Neural cell (in vitro differentiated cells): ENCODE measurements at regions not wholly inside any gene's neighbourhood (a gene's known extent, or its start where the extent isn't known, plus 50 kb on each side); places are given as distances from the start of the nearest gene placed in this dataset.

Experiments used
- H2AFZ ChIP-seq: fragments of 200-600, 300-800 bp; sonication (generic), shearing (Covaris generic); 2 replicates; pipeline ENCODE4 v1.6.0; 2014; ENCODE audit warnings: low read depth, mild to moderate bottlenecking, antibody characterized with exemption, low read length, moderate library complexity
- H3F3A ChIP-seq: fragments of 200-600 bp; shearing (Covaris generic); 2 replicates; pipeline ENCODE4 v1.6.1; 2016; ENCODE audit warnings: mild to moderate bottlenecking, moderate library complexity, mixed read lengths, antibody characterized with exemption, low read length; ENCODE audit not compliant: insufficient read depth, poor library complexity, severe bottlenecking
- H3K27ac ChIP-seq: fragments of 200-600, 300-800 bp; sonication (generic), shearing (Covaris generic); 2 replicates; pipeline ENCODE4 v1.5.1; 2014; ENCODE audit warnings: mild to moderate bottlenecking, low read length, moderate library complexity
- H3K27me3 ChIP-seq: fragments of 300-800, 200-600 bp; sonication (generic), shearing (Covaris generic); 2 replicates; pipeline ENCODE4 v1.6.0; 2014; ENCODE audit warnings: mild to moderate bottlenecking, low read depth, low read length, moderate library complexity; ENCODE audit not compliant: insufficient read depth
- H3K36me3 ChIP-seq: fragments of 300-800, 200-600 bp; sonication (generic), shearing (Covaris generic); 2 replicates; pipeline ENCODE4 v1.5.1; 2014; ENCODE audit warnings: mild to moderate bottlenecking, antibody characterized with exemption, low read length, moderate library complexity; ENCODE audit not compliant: insufficient read depth
- H3K4me2 ChIP-seq: fragments of 300-800, 200-600 bp; sonication (generic), shearing (Covaris generic); 2 replicates; pipeline ENCODE4 v1.6.0; 2014; ENCODE audit warnings: mild to moderate bottlenecking, low read length
- H3K4me3 ChIP-seq: fragments of 300-800, 200-600 bp; sonication (generic), shearing (Covaris generic); 2 replicates; pipeline ENCODE4 v1.5.1; 2014; ENCODE audit warnings: mild to moderate bottlenecking, low read length, moderate library complexity
- H3K79me2 ChIP-seq: fragments of 200-600 bp; shearing (Covaris generic); replicated peaks from 2 replicates; pipeline ENCODE4 v1.6.0; 2014; ENCODE audit warnings: mild to moderate bottlenecking, low read length, moderate library complexity; ENCODE audit not compliant: insufficient read depth
- H3K9ac ChIP-seq: fragments of 300-800, 200-600 bp; sonication (generic), shearing (Covaris generic); 2 replicates; pipeline ENCODE4 v1.6.1; 2016; ENCODE audit warnings: mild to moderate bottlenecking, low read length, mixed read lengths
- H3K9me2 ChIP-seq: fragments of 200-600 bp; shearing (Covaris generic); 2 replicates; pipeline ENCODE4 v1.6.1; 2016; ENCODE audit warnings: mild to moderate bottlenecking, low read length, mixed read lengths; ENCODE audit not compliant: insufficient read depth
- H3K9me3 ChIP-seq: fragments of 200-600, 300-800 bp; sonication (generic), shearing (Covaris generic); 2 replicates; pipeline ENCODE4 v1.6.1; 2016; ENCODE audit warnings: mild to moderate bottlenecking, mixed run types, low read length, moderate library complexity, mixed read lengths
- H4K20me1 ChIP-seq: fragments of 200-600 bp; shearing (Covaris generic); 2 replicates; pipeline ENCODE4 v1.6.1; 2016; ENCODE audit warnings: mild to moderate bottlenecking, mixed run types; ENCODE audit not compliant: insufficient read depth
- CTCF ChIP-seq: fragments of 450-650 bp; IDR thresholded peaks from 2 replicates; pipeline ENCODE4 v1.5.1; 2014; ENCODE audit warnings: antibody characterized with exemption, mild to moderate bottlenecking, moderate library complexity; ENCODE audit not compliant: poor library complexity, severe bottlenecking
- EP300 ChIP-seq: fragments of 450-650 bp; conservative IDR thresholded peaks from 2 replicates; pipeline ENCODE4 v1.6.1; 2014; ENCODE audit warnings: antibody characterized with exemption, mild to moderate bottlenecking, moderate library complexity; ENCODE audit not compliant: poor library complexity, severe bottlenecking
- EZH2 ChIP-seq: fragments of 200-600, 300-800 bp; shearing (Covaris generic), sonication (generic); IDR thresholded peaks from 2 replicates; pipeline ENCODE4 v1.6.1; 2014; ENCODE audit warnings: antibody characterized with exemption, low read length, borderline replicate concordance, mild to moderate bottlenecking; ENCODE audit not compliant: insufficient read depth, poor library complexity, severe bottlenecking
- MXI1 ChIP-seq: fragments of 450-650 bp; conservative IDR thresholded peaks from 2 replicates; pipeline ENCODE4 v1.6.1; 2014; ENCODE audit warnings: antibody characterized with exemption, mild to moderate bottlenecking; ENCODE audit not compliant: poor library complexity, severe bottlenecking
- POLR2AphosphoS5 ChIP-seq: IDR thresholded peaks from 2 replicates; pipeline ENCODE4 v1.6.1; 2012
- RAD21 ChIP-seq: fragments of 450-650 bp; conservative IDR thresholded peaks from 2 replicates; pipeline ENCODE4 v1.6.1; 2014; ENCODE audit warnings: antibody characterized with exemption, mild to moderate bottlenecking, moderate library complexity
- REST ChIP-seq: IDR thresholded peaks from 2 replicates; pipeline ENCODE4 v1.6.1; 2012; ENCODE audit warnings: borderline replicate concordance
- SMC3 ChIP-seq: fragments of 450-650 bp; conservative IDR thresholded peaks from 2 replicates; pipeline ENCODE4 v1.6.1; 2014; ENCODE audit warnings: antibody characterized with exemption, mild to moderate bottlenecking, moderate library complexity; ENCODE audit not compliant: poor library complexity
- TAF1 ChIP-seq: IDR thresholded peaks from 2 replicates; pipeline ENCODE4 v1.6.1; 2012; ENCODE audit warnings: low read depth

GRCh38 chr14:42541535-42542001 is 934.9 kb downstream of the LRFN5 start:
- no peak overlapping the region for H3K27ac ChIP-seq
- no peaks in the 10 kb centered on the region for H3K9me2 ChIP-seq
- no peak overlapping the region for H3K4me3 ChIP-seq
- H3K9ac ChIP-seq, result no peak overlapping the region
- H3K9me3 ChIP-seq, result no peaks in the 10 kb centered on the region
- H2AFZ ChIP-seq, result no peak overlapping the region
- no peaks in the 10 kb centered on the region for H4K20me1 ChIP-seq
- H3F3A ChIP-seq, result no peaks in the 10 kb centered on the region
- no peaks in the 10 kb centered on the region for H3K79me2 ChIP-seq
- H3K36me3 ChIP-seq, result no peaks in the 10 kb centered on the region
- no peaks in the 10 kb centered on the region for H3K27me3 ChIP-seq
- no peak overlapping the region for H3K4me2 ChIP-seq
- TF ChIP-seq POLR2AphosphoS5 (no peak), SMC3 (no peak), TAF1 (no peak)

- Histone ChIP-seq H3K4me3 (no peak overlapping the region), H4K20me1 (no peaks in the 10 kb centered on the region), H3K27ac (no peak overlapping the region), H3K27me3 (no peaks in the 10 kb centered on the region), H3K9me2 (no peaks in the 10 kb centered on the region), H2AFZ (no peak overlapping the region), H3K36me3 (no peaks in the 10 kb centered on the region), H3K4me2 (no peak overlapping the region), H3K9ac (no peak overlapping the region), H3F3A (no peaks in the 10 kb centered on the region), H3K9me3 (no peaks in the 10 kb centered on the region), H3K79me2 (no peaks in the 10 kb centered on the region)
- TF ChIP-seq MXI1 (no peak), CTCF (no peak), REST (no peak), EZH2 (no peak), RAD21 (no peak), TAF1 (no peak), EP300 (no peak), POLR2AphosphoS5 (no peak), SMC3 (no peak)
Observed at GRCh38 chr14:42535397-42535796, 928.7 kb downstream of the LRFN5 start.

- no peak overlapping the region for H3K4me3 ChIP-seq
- no peak overlapping the region for H2AFZ ChIP-seq
- no peaks in the 10 kb centered on the region for H3F3A ChIP-seq
- no peaks in the 10 kb centered on the region for H3K79me2 ChIP-seq
- H3K9me2 ChIP-seq, result no peaks in the 10 kb centered on the region
- H4K20me1 ChIP-seq, result no peaks in the 10 kb centered on the region
- no peaks in the 10 kb centered on the region for H3K9me3 ChIP-seq
- no peak overlapping the region for H3K27ac ChIP-seq
- no peak overlapping the region for H3K9ac ChIP-seq
- no peaks in the 10 kb centered on the region for H3K27me3 ChIP-seq
- H3K36me3 ChIP-seq, result no peaks in the 10 kb centered on the region
- TF ChIP-seq SMC3, result no peak
- TF ChIP-seq EZH2, result no peak
- no peak for TF ChIP-seq TAF1
- TF ChIP-seq REST, result no peak
- TF ChIP-seq POLR2AphosphoS5, result no peak
- TF ChIP-seq RAD21, result no peak
- no peak for TF ChIP-seq EP300
- no peak for TF ChIP-seq MXI1
- no peak for TF ChIP-seq CTCF
- no peak overlapping the region for H3K4me2 ChIP-seq
Observed at GRCh38 chr14:42533476-42533875, 926.8 kb downstream of the LRFN5 start.
